ENCODE measurements at regions not wholly inside any gene's neighbourhood (a gene's known extent, or its start where the extent isn't known, plus 50 kb on each side); places are given as distances from the start of the nearest gene placed in this dataset.
A peak's percentile ranks its signal among the peaks of the same experiment; 100 is the strongest.

GRCh38 chr1:189499736-189500135 lies 977.9 kb downstream of the BRINP3 start:
- no peak for DNase-seq

- DNase-seq = no peak
Observed at GRCh38 chr1:189500778-189501177, 976.9 kb downstream of the BRINP3 start.

- DNase-seq = no peak
Observed at GRCh38 chr1:189510827-189511226, 966.8 kb downstream of the BRINP3 start.

- no peak for DNase-seq
Observed at GRCh38 chr1:189513091-189513490, 964.6 kb downstream of the BRINP3 start.

GRCh38 chr1:189522441-189522840 lies 955.2 kb downstream of the BRINP3 start:
- no peak for DNase-seq

- no peak for DNase-seq
Observed at GRCh38 chr1:189524501-189524900, 953.2 kb downstream of the BRINP3 start.

GRCh38 chr1:189530162-189530561 lies 947.5 kb downstream of the BRINP3 start:
- DNase-seq = no peak

- no peak for DNase-seq
Observed at GRCh38 chr1:189538271-189538670, 939.4 kb downstream of the BRINP3 start.

- no peak for DNase-seq
Observed at GRCh38 chr1:189550498-189550897, 927.2 kb downstream of the BRINP3 start.

- DNase-seq = no peak
Observed at GRCh38 chr1:189563784-189564183, 913.9 kb downstream of the BRINP3 start.

- DNase-seq = no peak
Observed at GRCh38 chr1:189567890-189568289, 909.8 kb downstream of the BRINP3 start.

GRCh38 chr1:189596197-189596596 lies 881.5 kb downstream of the BRINP3 start:
- DNase-seq = no peak

GRCh38 chr1:189597083-189597482 lies 880.6 kb downstream of the BRINP3 start:
- DNase-seq = peak; percentile 99

GRCh38 chr1:189605226-189605625 lies 872.4 kb downstream of the BRINP3 start:
- DNase-seq = no peak

GRCh38 chr1:189606047-189606446 lies 871.6 kb downstream of the BRINP3 start:
- DNase-seq = no peak

GRCh38 chr1:189606795-189607476 lies 870.7 kb downstream of the BRINP3 start:
- DNase-seq = no peak

GRCh38 chr1:189607477-189608096 lies 870.1 kb downstream of the BRINP3 start:
- DNase-seq = no peak

- DNase-seq = no peak
Observed at GRCh38 chr1:189609167-189609566, 868.5 kb downstream of the BRINP3 start.

- DNase-seq = no peak
Observed at GRCh38 chr1:189616893-189617292, 860.8 kb downstream of the BRINP3 start.

GRCh38 chr1:189619682-189620332 lies 857.9 kb downstream of the BRINP3 start:
- peak; percentile 89 for DNase-seq

GRCh38 chr1:189620471-189620870 lies 857.2 kb downstream of the BRINP3 start:
- no peak for DNase-seq

GRCh38 chr1:189623336-189623735 lies 854.3 kb downstream of the BRINP3 start:
- DNase-seq = no peak

GRCh38 chr1:189627427-189627826 lies 850.2 kb downstream of the BRINP3 start:
- DNase-seq = no peak

GRCh38 chr1:189628857-189629256 lies 848.8 kb downstream of the BRINP3 start:
- DNase-seq = no peak
